ENCODE measurements at regions not wholly inside any gene's neighbourhood (a gene's known extent, or its start where the extent isn't known, plus 50 kb on each side); places are given as distances from the start of the nearest gene placed in this dataset.

- TF ChIP-seq SKIL (IDR thresholded peaks at IDR 0.05; ENCODE audit: low read depth, poor library complexity, severe bottlenecking) = no peak
- no peak for TF ChIP-seq USF2 (IDR thresholded peaks at IDR 0.05; ENCODE audit: borderline replicate concordance, low read depth, low read length)
Observed at GRCh38 chr2:114185501-114185900, 256.9 kb upstream of the DPP10 start (continued).

- intact Hi-C loops (cut with micrococcal nuclease; ENCODE audit: unreplicated experiment) = no loop called here
- FAIRE-seq (no peak), DNase-seq (ENCODE audit: low read depth, low spot score) (no peak), ATAC-seq (no peak)
- ChIA-PET RAD21 (ENCODE audit: unreplicated experiment) (no interaction called here), POLR2A (no interaction called here), SMC1A (ENCODE audit: uncharacterized antibody, unreplicated experiment) (no interaction called here), CTCF (interaction anchor here (1.0 to 1.1 kb wide), 2 partner anchors 10 to 11 kb away, joined by 3 read pairs; no protein-coding TSS in a partner anchor)
- no peaks in the 10 kb centered on the region for H3K79me2 ChIP-seq (ENCODE audit: control insufficient read depth, insufficient read depth, low read length)
- in situ Hi-C loops (cut with MboI) = no loop called here
- H4K20me1 ChIP-seq (ENCODE audit: control insufficient read depth, insufficient read depth) = no peaks in the 10 kb centered on the region
- H3K9me3 ChIP-seq (replicated peaks; ENCODE audit: control insufficient read depth, insufficient read depth, low read length) = no peaks in the 10 kb centered on the region
- WGBS (ENCODE audit: insufficient coverage, insufficient replicate concordance, low lambda C conversion rate, missing lambda C conversion rate) = 20% methylated on average over 5 of the region's 5 CpGs
- no peak overlapping the region for H3K27ac ChIP-seq (ENCODE audit: control insufficient read depth, insufficient read depth)
- H2AFZ ChIP-seq (ENCODE audit: control insufficient read depth, low read depth, low read length) = no peak overlapping the region
- no peak for TF ChIP-seq PAX5 (IDR thresholded peaks at IDR 0.05; ENCODE audit: borderline replicate concordance, low read depth, low read length)
- no peak for TF ChIP-seq CEBPZ (IDR thresholded peaks at IDR 0.05; ENCODE audit: low read depth, low read length)
- no peaks in the 10 kb centered on the region for H3K4me1 ChIP-seq (ENCODE audit: control insufficient read depth, insufficient read depth, low read length)
- no peaks in the 10 kb centered on the region for H3K36me3 ChIP-seq (ENCODE audit: control insufficient read depth in 2 of 2, insufficient read depth in 2 of 2, low read length in 1 of 2)
- no peak overlapping the region for H3K4me3 ChIP-seq
- H3K27me3 ChIP-seq (replicated peaks in 1 of 2; ENCODE audit: control insufficient read depth in 2 of 2, insufficient read depth in 2 of 2, low read length in 1 of 2) = no peaks in the 10 kb centered on the region
- no peak overlapping the region for H3K9ac ChIP-seq (ENCODE audit: control insufficient read depth, insufficient read depth, low read length)
- no peak overlapping the region for H3K4me2 ChIP-seq (ENCODE audit: control insufficient read depth, insufficient read depth)
- no TSS peak for BruUV-seq (replicated peaks)
Observed at GRCh38 chr2:114192362-114192761, 250.1 kb upstream of the DPP10 start.
